Lower leg skin (tissue), 3 donors: ENCODE measurements at regions not wholly inside any gene's neighbourhood (a gene's known extent, or its start where the extent isn't known, plus 50 kb on each side); places are given as distances from the start of the nearest gene placed in this dataset.
"Not testable (repeated sequence)": the region's sequence is repeated elsewhere in the genome, so short reads cannot be mapped to it uniquely, and the experiment has no call there.

Source experiments
- CTCF ChIP-seq, 3 donors: fragments of 450-650 bp; IDR thresholded peaks; one replicate each; pipeline ENCODE4 v1.5.1; 2016; ENCODE audit warnings: antibody characterized with exemption in 3 of 3, mild to moderate bottlenecking in 3 of 3, moderate library complexity in 2 of 3
- POLR2A ChIP-seq, 2 donors: fragments of 450-650 bp; IDR thresholded peaks; one replicate each; pipeline ENCODE4 v1.6.1; 2016 to 2017; ENCODE audit warnings: antibody characterized with exemption in 2 of 2, mild to moderate bottlenecking in 1 of 2, moderate library complexity in 1 of 2

GRCh38 chr6:82517896-82518295, 154.3 kb downstream of the TPBG start:
- TF ChIP-seq CTCF, POLR2A (IDR thresholded peaks at IDR 0.05): not testable (repeated sequence)
